ENCODE measurements at regions not wholly inside any gene's neighbourhood (a gene's known extent, or its start where the extent isn't known, plus 50 kb on each side); places are given as distances from the start of the nearest gene placed in this dataset.

GRCh38 chr9:106798016-106798799 is 64.8 kb upstream of the ZNF462 start:
- DNase-seq (ENCODE audit: low read depth in 2 of 2), result peak in 1 of 2 donors; percentile 7

- DNase-seq (ENCODE audit: low read depth in 2 of 2), result peak; percentile 63 to 66
Measured at GRCh38 chr9:106799152-106799551, 63.8 kb upstream of the ZNF462 start.

DNA sequence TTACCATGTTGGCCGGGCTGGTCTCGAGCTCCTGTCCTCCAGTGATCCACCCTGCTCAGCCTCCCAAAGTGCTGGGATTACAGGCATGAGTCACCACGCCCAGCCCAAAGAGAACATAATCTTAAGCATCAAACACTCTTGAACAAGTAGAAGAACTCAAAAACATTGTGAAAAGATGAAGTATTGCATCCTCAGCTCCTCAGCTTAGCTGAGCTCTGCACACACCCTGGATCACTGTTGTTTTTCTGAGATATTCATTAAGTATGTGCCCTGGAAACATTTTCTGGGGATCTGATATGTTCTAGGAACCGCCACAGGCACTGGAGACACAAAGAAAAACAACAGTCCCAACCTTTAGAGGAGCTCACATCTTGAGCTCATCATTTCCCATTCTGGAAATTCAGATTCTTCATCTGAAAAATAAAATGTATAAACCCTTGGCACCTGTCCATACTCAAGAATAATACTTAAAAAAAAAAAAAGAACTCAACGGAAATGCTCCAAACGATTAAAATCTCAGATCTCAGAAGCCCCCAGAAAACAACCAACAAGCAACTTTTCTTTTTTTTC is 62.2 kb upstream of the ZNF462 start:
- DNase-seq (ENCODE audit: low read depth in 2 of 2), result no peak

DNA sequence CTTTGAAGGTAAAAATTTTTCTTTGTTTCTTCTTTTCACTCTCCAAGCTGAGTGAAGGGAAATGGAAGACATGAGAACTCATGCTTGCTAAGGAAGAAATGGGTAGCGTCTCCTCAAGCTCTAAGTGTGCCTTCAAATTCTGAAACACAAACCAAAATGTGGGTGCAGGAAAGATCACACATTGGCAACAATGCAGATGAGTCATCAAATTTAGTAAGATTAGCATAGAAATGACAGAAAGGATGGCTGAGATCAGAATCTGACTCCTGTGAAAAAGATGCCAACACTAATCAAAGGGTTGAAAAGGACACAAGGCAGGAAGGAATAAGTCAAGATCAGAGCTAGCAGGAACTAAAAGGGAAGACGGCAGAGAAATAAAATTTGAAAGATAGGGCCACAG is 61.1 kb upstream of the ZNF462 start:
- no peak for DNase-seq (ENCODE audit: low read depth in 2 of 2)

Measured in lung microvascular endothelial cell (primary cell).